ENCODE measurements at regions not wholly inside any gene's neighbourhood (a gene's known extent, or its start where the extent isn't known, plus 50 kb on each side); places are given as distances from the start of the nearest gene placed in this dataset.
A peak's percentile ranks its signal among the peaks of the same experiment; 100 is the strongest.

GRCh38 chr13:44110091-44110621 is 230.5 kb downstream of the LACC1 start:
- Mint-ChIP-seq H3K27ac (no peak overlapping the region), H3K4me1 (ENCODE audit: low read depth) (no peaks in the 10 kb centered on the region), H3K4me3 (no peak overlapping the region), H3K9me3 (no peaks in the 10 kb centered on the region), H3K27me3 (ENCODE audit: insufficient read depth) (peaks cover 26% of the 10 kb centered on the region), H3K36me3 (ENCODE audit: low read depth) (no peaks in the 10 kb centered on the region)
- TF ChIP-seq, protein P1, sequence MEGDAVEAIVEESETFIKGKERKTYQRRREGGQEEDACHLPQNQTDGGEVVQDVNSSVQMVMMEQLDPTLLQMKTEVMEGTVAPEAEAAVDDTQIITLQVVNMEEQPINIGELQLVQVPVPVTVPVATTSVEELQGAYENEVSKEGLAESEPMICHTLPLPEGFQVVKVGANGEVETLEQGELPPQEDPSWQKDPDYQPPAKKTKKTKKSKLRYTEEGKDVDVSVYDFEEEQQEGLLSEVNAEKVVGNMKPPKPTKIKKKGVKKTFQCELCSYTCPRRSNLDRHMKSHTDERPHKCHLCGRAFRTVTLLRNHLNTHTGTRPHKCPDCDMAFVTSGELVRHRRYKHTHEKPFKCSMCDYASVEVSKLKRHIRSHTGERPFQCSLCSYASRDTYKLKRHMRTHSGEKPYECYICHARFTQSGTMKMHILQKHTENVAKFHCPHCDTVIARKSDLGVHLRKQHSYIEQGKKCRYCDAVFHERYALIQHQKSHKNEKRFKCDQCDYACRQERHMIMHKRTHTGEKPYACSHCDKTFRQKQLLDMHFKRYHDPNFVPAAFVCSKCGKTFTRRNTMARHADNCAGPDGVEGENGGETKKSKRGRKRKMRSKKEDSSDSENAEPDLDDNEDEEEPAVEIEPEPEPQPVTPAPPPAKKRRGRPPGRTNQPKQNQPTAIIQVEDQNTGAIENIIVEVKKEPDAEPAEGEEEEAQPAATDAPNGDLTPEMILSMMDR (IDR thresholded peaks at IDR 0.05) = no peak
- DNase-seq = no peak

- Mint-ChIP-seq H3K27me3 (ENCODE audit: insufficient read depth) (peaks cover 21% of the 10 kb centered on the region), H3K27ac (no peak overlapping the region), H3K4me3 (no peak overlapping the region), H3K4me1 (ENCODE audit: low read depth) (peaks cover 3% of the 10 kb centered on the region; the same call in 1 of the 2 replicates), H3K36me3 (ENCODE audit: low read depth) (no peaks in the 10 kb centered on the region), H3K9me3 (no peaks in the 10 kb centered on the region)
- DNase-seq = no peak
- TF ChIP-seq, protein P1 (IDR thresholded peaks at IDR 0.05) = no peak
These were observed 232.0 kb downstream of the LACC1 start for GRCh38 chr13:44111701-44112100.

DNA sequence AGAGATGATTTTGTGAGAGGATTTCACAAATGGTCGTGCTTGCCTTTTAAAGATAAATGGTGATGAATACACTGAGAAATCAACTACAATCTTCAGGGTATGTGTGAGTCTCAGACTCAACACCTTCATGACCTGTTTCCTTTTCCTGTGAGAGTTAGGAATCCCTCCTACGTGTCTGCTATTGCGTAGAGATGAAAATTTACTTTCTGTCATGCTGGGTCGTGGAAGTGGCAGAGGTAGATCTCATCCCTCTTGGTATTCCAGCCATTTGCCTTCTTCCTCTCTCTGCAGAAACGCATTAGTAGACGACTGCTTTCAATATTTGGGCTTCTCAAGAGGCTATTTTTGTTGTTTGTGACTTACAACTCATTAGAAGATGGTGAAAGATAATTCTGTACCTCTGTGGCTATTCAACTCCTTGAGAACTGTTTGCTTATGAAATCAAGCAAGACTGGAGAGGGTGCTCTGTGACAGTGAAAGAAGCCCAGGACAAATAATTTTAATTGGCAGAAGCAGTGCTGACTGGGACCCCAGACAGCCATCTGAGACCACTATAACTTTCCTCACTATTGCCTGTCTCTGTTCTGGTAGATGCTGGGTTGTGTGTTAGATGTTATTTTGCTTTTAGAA is 233.1 kb downstream of the LACC1 start:
- Mint-ChIP-seq H3K4me3 (no peak overlapping the region), H3K27ac (no peak overlapping the region), H3K36me3 (ENCODE audit: low read depth) (no peaks in the 10 kb centered on the region), H3K9me3 (no peaks in the 10 kb centered on the region), H3K27me3 (ENCODE audit: insufficient read depth) (peaks cover 13% of the 10 kb centered on the region), H3K4me1 (ENCODE audit: low read depth) (peaks cover 12% of the 10 kb centered on the region; the same call in 1 of the 2 replicates)
- TF ChIP-seq, protein P1 (IDR thresholded peaks at IDR 0.05) = no peak
- DNase-seq = no peak

GRCh38 chr13:44116562-44117332 is 237.0 kb downstream of the LACC1 start:
- no peaks in the 10 kb centered on the region; the same call in 1 of the 2 replicates for H3K27me3 Mint-ChIP-seq (ENCODE audit: insufficient read depth)
- H3K4me3 Mint-ChIP-seq = no peak overlapping the region
- peaks cover 13% of the 10 kb centered on the region; the same call in 1 of the 2 replicates for H3K4me1 Mint-ChIP-seq (ENCODE audit: low read depth)
- no peaks in the 10 kb centered on the region for H3K9me3 Mint-ChIP-seq
- TF ChIP-seq, protein P1 (IDR thresholded peaks at IDR 0.05) = peak; percentile 17; the same call in 1 of the 2 replicates
- no peak for DNase-seq
- no peak overlapping the region for H3K27ac Mint-ChIP-seq
- no peaks in the 10 kb centered on the region for H3K36me3 Mint-ChIP-seq (ENCODE audit: low read depth)

DNA sequence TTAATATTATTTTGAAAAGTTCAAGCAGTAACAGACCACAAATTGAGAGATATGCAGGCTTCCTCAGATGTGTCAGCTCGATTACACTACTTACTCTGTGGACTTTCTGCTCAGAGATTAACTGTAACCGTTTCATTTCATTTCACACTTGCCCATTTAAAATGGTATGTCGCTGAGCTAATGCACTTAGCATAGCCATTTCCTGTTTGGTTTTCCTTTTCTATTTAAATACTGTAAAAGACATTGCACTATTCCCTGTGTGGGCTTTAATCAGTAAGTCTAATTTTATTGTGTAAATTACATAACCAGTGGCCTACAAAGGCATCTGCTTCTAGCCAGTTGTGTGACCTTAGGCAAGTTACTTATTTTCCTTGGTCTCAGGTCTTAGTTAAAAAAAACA is 237.6 kb downstream of the LACC1 start:
- TF ChIP-seq, protein P1 (IDR thresholded peaks at IDR 0.05) = no peak; the same call in 1 of the 2 replicates
- Mint-ChIP-seq H3K4me1 (ENCODE audit: low read depth) (peaks cover 13% of the 10 kb centered on the region; the same call in 1 of the 2 replicates), H3K27me3 (ENCODE audit: insufficient read depth) (no peaks in the 10 kb centered on the region; the same call in 1 of the 2 replicates), H3K27ac (no peak overlapping the region), H3K36me3 (ENCODE audit: low read depth) (no peaks in the 10 kb centered on the region), H3K4me3 (no peak overlapping the region), H3K9me3 (no peaks in the 10 kb centered on the region)
- DNase-seq = no peak

All from HFFc6 (cell line).